Fibroblast of lung (primary cell): ENCODE measurements at regions not wholly inside any gene's neighbourhood (a gene's known extent, or its start where the extent isn't known, plus 50 kb on each side); places are given as distances from the start of the nearest gene placed in this dataset.

Source experiments
- EZH2 ChIP-seq: IDR thresholded peaks from 2 replicates; pipeline ENCODE4 v1.5.1; 2012; ENCODE audit warnings: low read length, control low read depth, mild to moderate bottlenecking; ENCODE audit errors: missing control alignments
- TF ChIP-seq, protein P1 (sequence below), 2 donors: IDR thresholded peaks in 1 of 2; conservative IDR thresholded peaks in 1 of 2; 1 replicate in 1 of 2; 2 replicates in 1 of 2; pipeline ENCODE4 v1.5.1; 2011 to 2012; ENCODE audit warnings: low read length in 2 of 2, control low read depth in 1 of 2, inconsistent platforms in 1 of 2, low read depth in 1 of 2, mild to moderate bottlenecking in 1 of 2

DNA sequence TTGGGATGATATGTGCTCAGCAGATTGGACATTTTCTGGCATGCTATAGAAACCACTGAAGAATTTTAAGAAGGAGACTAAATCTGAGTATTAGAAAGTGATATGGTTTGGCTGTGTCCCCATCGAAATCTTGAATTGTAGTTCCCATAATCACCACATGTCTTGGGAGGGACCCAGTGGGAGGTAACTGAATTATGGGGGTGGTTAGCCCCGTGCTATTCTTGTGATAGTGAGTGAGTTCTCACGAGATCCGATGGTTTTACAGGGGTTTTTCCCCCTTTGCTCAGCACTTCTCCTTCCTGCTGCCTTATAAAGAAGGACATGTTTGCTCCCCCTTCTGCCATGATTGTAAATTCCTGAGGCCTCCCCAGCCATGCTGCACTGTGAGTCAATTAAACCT, 535.9 kb upstream of the VRK2 start:
- TF ChIP-seq, protein P1, sequence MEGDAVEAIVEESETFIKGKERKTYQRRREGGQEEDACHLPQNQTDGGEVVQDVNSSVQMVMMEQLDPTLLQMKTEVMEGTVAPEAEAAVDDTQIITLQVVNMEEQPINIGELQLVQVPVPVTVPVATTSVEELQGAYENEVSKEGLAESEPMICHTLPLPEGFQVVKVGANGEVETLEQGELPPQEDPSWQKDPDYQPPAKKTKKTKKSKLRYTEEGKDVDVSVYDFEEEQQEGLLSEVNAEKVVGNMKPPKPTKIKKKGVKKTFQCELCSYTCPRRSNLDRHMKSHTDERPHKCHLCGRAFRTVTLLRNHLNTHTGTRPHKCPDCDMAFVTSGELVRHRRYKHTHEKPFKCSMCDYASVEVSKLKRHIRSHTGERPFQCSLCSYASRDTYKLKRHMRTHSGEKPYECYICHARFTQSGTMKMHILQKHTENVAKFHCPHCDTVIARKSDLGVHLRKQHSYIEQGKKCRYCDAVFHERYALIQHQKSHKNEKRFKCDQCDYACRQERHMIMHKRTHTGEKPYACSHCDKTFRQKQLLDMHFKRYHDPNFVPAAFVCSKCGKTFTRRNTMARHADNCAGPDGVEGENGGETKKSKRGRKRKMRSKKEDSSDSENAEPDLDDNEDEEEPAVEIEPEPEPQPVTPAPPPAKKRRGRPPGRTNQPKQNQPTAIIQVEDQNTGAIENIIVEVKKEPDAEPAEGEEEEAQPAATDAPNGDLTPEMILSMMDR (conservative IDR thresholded peaks at IDR 0.05 in 1 of 2, IDR thresholded peaks at IDR 0.05 in 1 of 2; ENCODE audit: low read depth in 1 of 2, low read length in 2 of 2), result no peak
- no peak for TF ChIP-seq EZH2
